Fibroblast of skin of left quadriceps (primary cell): ENCODE measurements at regions not wholly inside any gene's neighbourhood (a gene's known extent, or its start where the extent isn't known, plus 50 kb on each side); places are given as distances from the start of the nearest gene placed in this dataset.
"Not testable (repeated sequence)": the region's sequence is repeated elsewhere in the genome, so short reads cannot be mapped to it uniquely, and the experiment has no call there.

ENCODE experiments used
- DNase-seq, 2 experiments: peaks; one replicate each; pipeline ENCODE4 v3.0.0-alpha.2; 2013; ENCODE audit warnings: low read depth in 2 of 2

- no peak for DNase-seq
These were observed 458.6 kb upstream of the ATXN8OS start for GRCh38 chr13:69649063-69649392.

- no peak for DNase-seq
These were observed 459.1 kb upstream of the ATXN8OS start for GRCh38 chr13:69648340-69649062.

GRCh38 chr13:69644447-69644846 is 463.2 kb upstream of the ATXN8OS start:
- no peak for DNase-seq

- DNase-seq = no peak
These were observed 465.9 kb upstream of the ATXN8OS start for GRCh38 chr13:69641773-69642172.

- no peak for DNase-seq
These were observed 474.6 kb upstream of the ATXN8OS start for GRCh38 chr13:69633044-69633443.

- DNase-seq = no peak
These were observed 483.7 kb upstream of the ATXN8OS start for GRCh38 chr13:69623973-69624372.

GRCh38 chr13:69619651-69620050 is 488.0 kb upstream of the ATXN8OS start:
- DNase-seq = no peak

GRCh38 chr13:69618838-69619237 is 488.8 kb upstream of the ATXN8OS start:
- DNase-seq = no peak

- DNase-seq = no peak
These were observed 489.2 kb upstream of the ATXN8OS start for GRCh38 chr13:69618393-69618792.

- no peak for DNase-seq
These were observed 490.0 kb upstream of the ATXN8OS start for GRCh38 chr13:69617587-69617986.

- no peak for DNase-seq
These were observed 491.2 kb upstream of the ATXN8OS start for GRCh38 chr13:69616396-69616795.

GRCh38 chr13:69615055-69615454 is 492.6 kb upstream of the ATXN8OS start:
- not testable (repeated sequence) for DNase-seq

- no peak for DNase-seq
These were observed 502.9 kb upstream of the ATXN8OS start for GRCh38 chr13:69604698-69605097.

- DNase-seq = no peak
These were observed 504.3 kb upstream of the ATXN8OS start for GRCh38 chr13:69603144-69603853.

- no peak for DNase-seq
These were observed 506.0 kb upstream of the ATXN8OS start for GRCh38 chr13:69601661-69602060.

GRCh38 chr13:69600811-69601210 is 506.8 kb upstream of the ATXN8OS start:
- no peak for DNase-seq

- DNase-seq = no peak
These were observed 510.5 kb upstream of the ATXN8OS start for GRCh38 chr13:69597088-69597487.

- DNase-seq = no peak
These were observed 512.4 kb upstream of the ATXN8OS start for GRCh38 chr13:69595181-69595580.

- no peak for DNase-seq
These were observed 516.2 kb upstream of the ATXN8OS start for GRCh38 chr13:69591437-69591836.

- no peak for DNase-seq
These were observed 517.9 kb upstream of the ATXN8OS start for GRCh38 chr13:69589531-69590235.

GRCh38 chr13:69585656-69586055 is 522.0 kb upstream of the ATXN8OS start:
- no peak for DNase-seq

GRCh38 chr13:69580255-69580654 is 527.4 kb upstream of the ATXN8OS start:
- DNase-seq = no peak

GRCh38 chr13:69579351-69579750 is 528.3 kb upstream of the ATXN8OS start:
- no peak for DNase-seq
